KBM-7 (cell line): ENCODE measurements at regions not wholly inside any gene's neighbourhood (a gene's known extent, or its start where the extent isn't known, plus 50 kb on each side); places are given as distances from the start of the nearest gene placed in this dataset.

Experiments
- DNase-seq: peaks from one replicate; pipeline ENCODE4 v3.0.0-alpha.2; 2015
- in situ Hi-C: fragments of 300-500 bp; cut with MboI; formaldehyde crosslinking; loops from 2 replicates; pipeline ENCODE4 v1.14.3; 2020; ENCODE audit warnings: low sequenced_read_pairs, low pct_unique_long_range_greater_than_20kb, mixed read lengths

DNA sequence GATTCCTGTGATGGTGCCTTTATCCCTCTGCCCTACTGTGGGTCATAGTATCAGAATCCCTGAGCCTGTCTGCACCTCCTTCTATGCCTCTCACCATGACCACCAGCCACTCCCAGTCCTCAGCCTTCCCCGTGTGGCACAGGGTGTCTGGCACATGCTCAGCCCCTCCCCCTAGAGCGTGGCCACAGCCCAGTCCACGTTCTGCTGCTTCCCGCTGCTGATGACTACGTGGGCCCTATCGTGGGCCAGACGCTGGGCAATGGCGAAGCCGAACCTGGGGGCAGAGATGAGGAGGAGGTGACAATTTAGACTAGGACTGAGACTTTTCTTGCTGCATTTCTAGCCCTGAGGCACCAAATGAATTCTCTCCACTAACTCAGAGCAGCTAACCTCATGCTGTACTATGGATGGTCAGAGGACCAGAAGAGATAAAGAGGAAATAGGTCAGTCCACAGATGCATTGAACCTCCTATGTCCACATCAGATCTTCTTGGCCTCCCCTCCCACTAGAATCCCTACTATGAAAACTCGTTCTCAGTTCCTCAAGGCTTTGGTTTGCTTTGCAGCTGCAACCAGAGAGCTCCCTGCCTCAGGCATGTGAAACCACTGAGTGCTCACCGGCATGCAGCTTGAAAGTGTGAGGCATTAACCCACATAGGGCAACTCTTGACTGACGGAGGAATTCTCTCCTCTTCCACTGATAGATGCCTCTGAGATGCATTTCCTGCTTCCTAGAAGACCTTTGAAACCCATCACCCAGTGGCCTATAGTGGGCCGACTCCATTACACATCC is 126.3 kb upstream of the DHRS4 start:
- in situ Hi-C loops: no loop called here

GRCh38 chr14:23828001-23828400 is 125.6 kb upstream of the DHRS4 start:
- DNase-seq: no peak
- in situ Hi-C loops: no loop called here

More for the DNA sequence above, 126.3 kb upstream of the DHRS4 start:
- no peak for DNase-seq

- peak; percentile 70 for DNase-seq
- in situ Hi-C loops: no loop called here
Observed at GRCh38 chr14:23828616-23829015, 125.0 kb upstream of the DHRS4 start.

- DNase-seq: peak; percentile 11
- in situ Hi-C loops: no loop called here
Observed at GRCh38 chr14:23829736-23830471, 123.7 kb upstream of the DHRS4 start.

DNA sequence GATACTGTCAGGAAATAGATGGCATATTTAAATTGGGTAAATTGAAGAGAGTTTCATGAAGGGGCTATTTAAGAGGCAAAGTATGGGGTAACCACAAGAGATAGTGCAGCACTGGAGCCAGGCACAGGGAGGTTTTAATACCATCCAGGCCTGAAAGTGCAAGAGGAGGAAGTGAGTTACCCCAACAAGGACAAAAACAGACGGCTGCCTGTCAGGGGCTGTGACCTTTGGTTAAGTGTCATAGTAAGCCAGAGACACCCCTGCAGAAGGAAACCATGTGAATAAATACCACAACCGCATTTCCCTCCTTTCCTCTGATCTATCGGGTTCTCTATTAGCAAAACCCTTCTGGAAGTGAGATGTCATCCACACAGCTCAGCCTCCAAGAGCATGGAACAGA is 122.0 kb upstream of the DHRS4 start:
- in situ Hi-C loops: no loop called here
- peak; percentile 78 for DNase-seq

DNA sequence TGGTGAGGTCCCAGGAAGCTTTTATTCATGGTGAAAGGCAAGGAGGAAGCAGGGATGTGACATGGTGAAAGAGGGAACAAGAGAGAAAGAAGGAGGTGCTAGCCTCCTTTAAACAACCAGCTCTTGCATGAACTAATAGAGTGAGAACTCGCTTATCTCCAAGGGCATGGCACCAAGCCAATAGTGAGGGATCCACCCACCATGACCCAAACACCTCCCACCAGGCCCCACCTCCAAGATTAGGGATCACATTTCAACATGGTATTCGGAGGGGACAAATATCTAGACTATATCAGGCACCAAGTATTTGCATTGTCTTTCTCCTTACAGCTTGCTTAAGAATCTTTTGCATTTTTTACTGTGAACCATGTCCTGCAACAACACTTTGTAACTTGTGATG is 91.9 kb upstream of the DHRS4 start:
- in situ Hi-C loops: no loop called here
- no peak for DNase-seq

GRCh38 chr14:23862513-23862912 is 91.1 kb upstream of the DHRS4 start:
- DNase-seq: no peak
- in situ Hi-C loops: no loop called here

- DNase-seq: no peak
- in situ Hi-C loops: no loop called here
Observed at GRCh38 chr14:23863836-23864235, 89.7 kb upstream of the DHRS4 start.

DNA sequence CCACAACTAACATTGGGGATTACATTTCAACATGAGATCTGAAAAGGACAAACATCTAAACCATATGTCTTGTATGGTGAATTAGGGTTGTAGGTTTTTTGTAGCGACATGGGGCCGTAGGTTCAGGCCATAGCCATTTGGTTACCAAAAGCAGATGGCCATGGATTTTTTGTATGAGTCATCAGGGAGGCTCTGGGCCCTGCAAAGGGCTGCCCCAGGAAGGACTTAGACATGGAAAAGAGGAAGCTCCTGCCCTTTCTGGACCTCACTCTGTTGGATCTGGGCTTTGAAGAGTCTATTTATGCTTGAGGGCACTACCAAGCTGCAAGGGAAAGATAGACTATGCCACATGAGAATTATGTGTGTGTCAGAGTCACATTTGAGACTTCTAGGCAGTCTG is 89.3 kb upstream of the DHRS4 start:
- no peak for DNase-seq

GRCh38 chr14:23864861-23865260 is 88.7 kb upstream of the DHRS4 start:
- in situ Hi-C loops: no loop called here
- DNase-seq: no peak

More for the DNA sequence above, 89.3 kb upstream of the DHRS4 start:
- in situ Hi-C loops: no loop called here

DNA sequence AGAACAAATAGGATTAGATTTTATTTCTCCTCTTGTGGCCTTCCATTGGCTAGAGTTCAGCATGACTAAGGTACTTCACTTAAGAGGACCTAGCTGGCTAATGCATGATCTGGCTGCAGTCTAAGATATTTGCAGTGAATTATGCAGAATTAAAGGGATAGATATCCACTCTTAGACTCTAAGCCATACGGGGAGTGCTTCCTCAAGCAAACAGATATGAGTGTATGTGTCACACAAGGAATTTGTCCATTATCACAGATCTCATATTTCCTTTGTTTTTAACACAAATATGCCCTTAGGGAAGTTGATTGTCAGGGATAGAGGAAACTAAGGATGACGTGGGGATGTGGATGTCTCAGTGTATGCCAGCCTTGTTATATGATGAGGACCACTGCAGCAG is 88.1 kb upstream of the DHRS4 start:
- in situ Hi-C loops: no loop called here
- no peak for DNase-seq

DNA sequence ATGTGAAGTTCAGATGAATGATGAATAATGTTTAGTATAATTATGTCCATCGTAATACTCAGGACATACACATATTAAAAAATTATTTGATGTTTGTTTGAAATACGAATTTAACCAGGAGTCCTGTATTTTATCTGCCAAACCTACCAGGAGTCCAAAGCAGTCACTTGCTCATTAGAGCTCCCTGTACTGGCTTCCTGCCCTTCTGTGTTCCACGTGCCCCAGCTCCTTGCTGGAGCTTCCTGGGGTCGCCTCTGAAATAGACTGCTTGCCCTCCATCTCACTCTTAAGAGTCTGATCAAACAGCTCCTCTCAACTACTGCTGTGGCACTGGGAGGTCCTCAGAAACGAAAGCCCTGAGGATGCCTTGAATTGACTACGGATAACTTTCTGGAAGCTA is 87.3 kb upstream of the DHRS4 start:
- in situ Hi-C loops: no loop called here
- DNase-seq: no peak

DNA sequence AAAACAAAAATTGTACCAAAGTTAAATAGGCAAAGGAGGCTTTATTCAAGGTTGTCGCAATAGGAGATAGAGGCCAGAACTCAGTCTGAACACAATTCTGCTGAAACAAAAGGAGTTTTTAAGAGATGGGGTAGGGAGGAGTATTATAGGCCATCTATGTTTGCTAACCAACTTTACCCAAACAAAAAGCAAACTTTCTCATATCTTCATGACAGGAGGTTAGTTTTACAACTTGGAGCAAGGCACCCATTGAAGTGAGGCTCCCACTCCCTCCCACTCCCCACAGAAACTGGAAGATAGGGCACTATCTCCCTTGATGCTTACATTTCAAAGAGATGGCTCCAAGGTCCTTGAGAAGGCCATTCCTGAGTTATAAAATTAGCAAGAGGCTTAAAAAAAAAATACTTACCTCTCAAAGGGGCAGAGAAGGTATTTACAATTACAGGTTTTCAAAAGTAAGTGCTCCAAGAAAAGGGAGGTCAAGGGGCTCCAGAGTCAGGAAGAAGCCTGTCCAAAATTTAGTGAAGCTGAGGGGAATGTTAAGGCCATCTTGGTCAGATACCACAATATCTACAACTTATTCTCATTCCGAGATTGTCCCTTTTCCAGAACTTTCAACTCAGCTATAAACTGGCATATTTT is 84.4 kb upstream of the DHRS4 start:
- no peak for DNase-seq
- in situ Hi-C loops: no loop called here

GRCh38 chr14:23876160-23876750 is 77.3 kb upstream of the DHRS4 start:
- no peak for DNase-seq
- in situ Hi-C loops: no loop called here

DNA sequence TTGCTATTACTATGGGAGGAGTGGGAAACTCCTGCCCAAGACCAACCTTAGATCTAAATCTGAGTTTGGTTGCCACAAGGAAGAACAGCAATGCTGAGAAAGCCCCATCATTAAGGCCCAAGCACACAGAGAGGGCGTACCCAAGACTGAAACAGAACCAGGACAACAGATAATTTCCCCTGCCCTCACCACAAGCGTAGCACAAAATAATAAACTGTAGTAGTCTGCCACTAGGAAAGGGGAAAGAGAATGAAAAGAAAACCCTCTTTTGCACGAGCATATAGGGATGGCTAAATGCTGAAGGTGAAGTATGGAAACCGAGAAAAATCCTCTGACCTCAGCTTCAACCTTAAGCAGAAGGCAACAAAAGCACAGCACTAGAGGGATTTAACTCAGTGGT is 76.5 kb upstream of the DHRS4 start:
- in situ Hi-C loops: no loop called here
- DNase-seq: no peak

DNA sequence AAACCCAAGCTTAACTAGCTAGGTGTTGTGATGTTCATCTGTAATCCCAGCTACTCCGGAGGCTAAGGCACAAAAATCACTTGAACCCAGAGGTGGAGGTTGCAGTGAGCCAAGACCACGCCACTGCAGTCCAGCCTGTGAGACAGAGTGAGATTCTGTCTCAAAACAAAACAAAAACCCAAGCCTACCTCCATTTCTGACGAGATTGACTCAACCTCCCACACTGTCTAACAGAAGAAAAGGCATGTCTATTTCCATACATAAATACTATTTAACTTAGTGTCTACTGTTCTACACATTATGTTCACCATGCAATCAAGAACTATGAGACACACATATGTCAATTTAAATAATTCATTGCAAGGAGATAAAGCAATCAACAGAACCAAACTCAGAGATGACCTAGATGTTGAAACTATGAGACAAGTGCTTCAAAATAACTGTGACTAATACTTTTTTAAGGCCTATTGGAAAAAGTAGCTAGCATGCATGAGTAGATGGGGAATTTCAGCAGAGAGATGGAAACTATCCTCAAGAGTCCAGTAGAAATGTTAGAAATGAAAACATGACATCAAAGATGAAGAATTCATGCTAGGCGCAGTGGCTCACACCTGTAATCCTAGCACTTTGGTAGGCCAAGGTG is 75.9 kb upstream of the DHRS4 start:
- in situ Hi-C loops: no loop called here
- no peak for DNase-seq

DNA sequence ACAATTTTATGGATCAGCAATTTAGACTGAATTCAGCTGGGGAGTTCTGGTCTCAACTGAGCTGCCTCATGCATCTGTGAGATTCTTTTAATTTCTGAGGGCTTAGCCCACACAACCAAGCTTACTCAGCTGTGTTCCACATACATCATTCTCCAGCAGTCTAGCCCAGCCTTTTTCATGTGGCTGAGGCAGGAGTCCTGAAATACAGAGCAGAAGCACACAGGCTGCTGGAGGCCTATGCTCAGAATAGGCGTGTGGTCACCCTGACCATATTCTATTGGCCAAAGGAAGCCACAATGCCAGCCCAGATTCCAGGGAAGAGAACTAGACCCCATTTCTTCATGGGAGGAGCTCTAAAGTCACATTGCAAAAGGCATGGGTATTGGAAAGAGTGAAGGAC is 72.3 kb upstream of the DHRS4 start:
- in situ Hi-C loops: no loop called here
- DNase-seq: no peak

DNA sequence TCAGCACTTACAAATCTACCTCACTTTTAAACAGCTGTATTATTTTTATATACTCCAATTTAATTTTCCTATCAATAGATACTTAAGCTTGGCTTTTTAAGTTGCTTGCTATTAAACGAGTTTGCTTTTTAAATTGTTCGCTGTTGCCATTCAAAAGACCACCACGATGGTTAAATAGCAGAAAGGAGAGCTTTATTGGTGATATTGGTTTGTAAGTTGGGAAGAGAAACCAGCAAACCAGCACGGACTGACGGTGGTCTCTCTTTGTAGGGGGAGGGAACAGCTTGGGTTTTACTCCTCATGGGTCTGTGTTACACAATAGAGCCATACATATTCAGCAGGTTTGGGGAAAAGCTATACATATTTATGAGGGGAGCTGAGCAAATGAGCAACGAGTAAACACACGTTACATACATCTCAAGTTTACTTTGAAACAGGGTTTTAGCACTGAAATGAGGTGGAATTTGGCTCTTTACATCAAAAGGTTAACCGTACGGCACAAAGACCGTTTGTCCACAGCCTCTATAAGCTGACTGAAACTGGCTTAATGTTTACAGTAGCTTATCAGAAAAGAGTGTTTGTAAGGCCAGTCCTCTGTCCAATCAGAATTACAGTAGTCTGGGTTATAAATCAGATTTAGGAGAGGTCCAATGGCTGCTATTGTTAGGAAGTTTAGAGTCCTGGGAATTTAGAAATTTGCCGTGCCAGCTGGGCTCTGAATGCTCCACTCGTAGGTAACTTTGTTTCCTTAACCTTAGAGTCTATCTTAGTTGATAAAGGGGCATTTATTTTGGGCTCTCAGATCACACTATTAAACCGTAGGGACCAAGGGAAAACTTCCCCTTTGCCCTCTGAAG is 69.7 kb upstream of the DHRS4 start:
- in situ Hi-C loops: no loop called here
- no peak for DNase-seq

DNA sequence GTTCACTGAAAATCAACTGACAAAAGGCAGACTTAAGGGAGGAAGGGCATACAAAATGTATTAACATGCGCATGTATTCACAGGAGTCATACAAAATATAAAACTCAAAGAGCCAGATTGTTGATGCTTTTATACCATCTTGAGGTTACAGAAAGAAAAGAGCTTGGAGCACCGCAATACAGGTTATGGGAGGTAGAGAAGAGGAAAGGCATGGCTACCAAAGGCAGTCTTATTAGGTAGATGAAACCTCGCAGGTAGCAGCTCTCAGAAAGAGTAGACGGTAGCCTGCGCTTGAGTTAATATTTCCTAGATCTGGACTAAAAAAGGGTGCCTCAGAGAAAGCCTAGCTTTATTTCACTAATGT is 69.0 kb upstream of the DHRS4 start:
- no peak for DNase-seq
- in situ Hi-C loops: no loop called here
